Endothelial cell (in vitro differentiated cells): ENCODE measurements at regions not wholly inside any gene's neighbourhood (a gene's known extent, or its start where the extent isn't known, plus 50 kb on each side); places are given as distances from the start of the nearest gene placed in this dataset.

Experiments
- DNase-seq: peaks from one replicate; pipeline ENCODE4 v3.0.0; 2021; ENCODE audit warnings: low spot score
- H3K27ac Mint-ChIP-seq: one replicate; pipeline ENCODE4 v1.8.0; 2021; ENCODE audit warnings: mixed read lengths, inconsistent platforms; ENCODE audit not compliant: unreplicated experiment
- H3K27me3 Mint-ChIP-seq: one replicate; pipeline ENCODE4 v1.8.0; 2021; ENCODE audit warnings: mild to moderate bottlenecking, moderate library complexity, mixed read lengths, inconsistent platforms; ENCODE audit not compliant: unreplicated experiment
- H3K36me3 Mint-ChIP-seq: one replicate; pipeline ENCODE4 v1.8.0; 2021; ENCODE audit warnings: mild to moderate bottlenecking, low read depth, mixed read lengths, inconsistent platforms; ENCODE audit not compliant: unreplicated experiment
- H3K4me1 Mint-ChIP-seq: one replicate; pipeline ENCODE4 v1.8.0; 2021; ENCODE audit warnings: mild to moderate bottlenecking, mixed read lengths, inconsistent platforms; ENCODE audit not compliant: unreplicated experiment
- H3K4me3 Mint-ChIP-seq: one replicate; pipeline ENCODE4 v1.8.0; 2021; ENCODE audit warnings: mild to moderate bottlenecking, mixed read lengths, inconsistent platforms; ENCODE audit not compliant: unreplicated experiment
- H3K9me3 Mint-ChIP-seq: one replicate; pipeline ENCODE4 v1.8.0; 2021; ENCODE audit warnings: mixed read lengths, inconsistent platforms; ENCODE audit not compliant: unreplicated experiment
- TF ChIP-seq, protein P1 (sequence below): fragments of 200-600 bp; sonication (generic); IDR thresholded peaks from one replicate; pipeline ENCODE4 v1.5.0; 2021; ENCODE audit warnings: antibody characterized with exemption; ENCODE audit not compliant: unreplicated experiment

DNA sequence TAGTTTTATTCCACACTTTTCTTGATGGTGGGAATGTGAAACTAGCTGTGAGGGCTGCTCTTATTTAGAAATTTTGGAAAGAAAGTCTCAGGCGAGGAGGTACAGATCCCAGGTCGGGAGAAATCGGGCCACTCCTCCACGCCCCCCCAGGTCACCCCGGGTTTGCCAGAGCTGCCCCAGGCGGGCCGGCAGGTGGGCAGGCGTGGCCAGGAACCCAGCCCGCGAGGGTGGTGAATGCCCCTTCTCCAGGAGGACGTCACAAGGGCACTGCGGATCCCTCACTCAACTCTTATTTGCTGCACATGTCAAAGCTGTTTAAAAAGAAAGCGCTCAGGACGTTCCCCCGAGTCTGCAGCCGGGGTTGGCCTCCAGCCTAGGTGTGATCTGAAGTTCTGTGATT lies 60.5 kb upstream of the SLCO4A1 start:
- no peak overlapping the region for H3K4me3 Mint-ChIP-seq
- no peaks in the 10 kb centered on the region for H3K4me1 Mint-ChIP-seq
- H3K27ac Mint-ChIP-seq, result no peak overlapping the region
- TF ChIP-seq, protein P1, sequence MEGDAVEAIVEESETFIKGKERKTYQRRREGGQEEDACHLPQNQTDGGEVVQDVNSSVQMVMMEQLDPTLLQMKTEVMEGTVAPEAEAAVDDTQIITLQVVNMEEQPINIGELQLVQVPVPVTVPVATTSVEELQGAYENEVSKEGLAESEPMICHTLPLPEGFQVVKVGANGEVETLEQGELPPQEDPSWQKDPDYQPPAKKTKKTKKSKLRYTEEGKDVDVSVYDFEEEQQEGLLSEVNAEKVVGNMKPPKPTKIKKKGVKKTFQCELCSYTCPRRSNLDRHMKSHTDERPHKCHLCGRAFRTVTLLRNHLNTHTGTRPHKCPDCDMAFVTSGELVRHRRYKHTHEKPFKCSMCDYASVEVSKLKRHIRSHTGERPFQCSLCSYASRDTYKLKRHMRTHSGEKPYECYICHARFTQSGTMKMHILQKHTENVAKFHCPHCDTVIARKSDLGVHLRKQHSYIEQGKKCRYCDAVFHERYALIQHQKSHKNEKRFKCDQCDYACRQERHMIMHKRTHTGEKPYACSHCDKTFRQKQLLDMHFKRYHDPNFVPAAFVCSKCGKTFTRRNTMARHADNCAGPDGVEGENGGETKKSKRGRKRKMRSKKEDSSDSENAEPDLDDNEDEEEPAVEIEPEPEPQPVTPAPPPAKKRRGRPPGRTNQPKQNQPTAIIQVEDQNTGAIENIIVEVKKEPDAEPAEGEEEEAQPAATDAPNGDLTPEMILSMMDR, result no peak
- H3K27me3 Mint-ChIP-seq, result peaks cover 7% of the 10 kb centered on the region
- no peak for DNase-seq
- peaks cover 4% of the 10 kb centered on the region for H3K36me3 Mint-ChIP-seq
- H3K9me3 Mint-ChIP-seq, result no peaks in the 10 kb centered on the region

DNA sequence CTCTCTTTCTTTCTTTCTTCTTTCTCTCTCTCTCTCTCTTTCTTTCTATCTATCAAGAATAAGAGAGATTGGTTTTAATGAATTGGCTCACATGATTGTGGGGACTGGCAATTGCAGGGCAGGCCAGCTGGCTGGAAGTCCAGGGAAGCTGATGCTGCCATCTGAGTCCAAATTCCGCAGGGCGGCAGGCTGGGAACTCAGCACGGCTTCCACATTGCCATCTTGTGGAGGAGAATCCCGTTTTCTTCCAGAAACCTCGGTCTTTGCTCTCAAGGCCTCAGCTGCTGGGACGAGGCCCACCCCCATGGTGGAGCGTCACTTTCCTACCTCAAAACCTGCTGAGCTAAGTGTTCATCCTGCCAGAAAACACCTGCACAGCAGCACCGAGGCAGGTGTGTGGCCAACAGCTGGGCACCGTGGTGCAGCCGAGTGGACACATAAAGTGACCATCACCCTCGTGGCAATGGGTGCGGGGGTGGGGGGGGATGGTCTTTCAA lies 58.8 kb upstream of the SLCO4A1 start:
- Mint-ChIP-seq H3K4me1 (no peaks in the 10 kb centered on the region), H3K9me3 (no peaks in the 10 kb centered on the region), H3K4me3 (no peak overlapping the region), H3K36me3 (peaks cover 4% of the 10 kb centered on the region), H3K27me3 (peaks cover 2% of the 10 kb centered on the region), H3K27ac (no peak overlapping the region)
- DNase-seq, result no peak
- TF ChIP-seq, protein P1, result no peak

DNA sequence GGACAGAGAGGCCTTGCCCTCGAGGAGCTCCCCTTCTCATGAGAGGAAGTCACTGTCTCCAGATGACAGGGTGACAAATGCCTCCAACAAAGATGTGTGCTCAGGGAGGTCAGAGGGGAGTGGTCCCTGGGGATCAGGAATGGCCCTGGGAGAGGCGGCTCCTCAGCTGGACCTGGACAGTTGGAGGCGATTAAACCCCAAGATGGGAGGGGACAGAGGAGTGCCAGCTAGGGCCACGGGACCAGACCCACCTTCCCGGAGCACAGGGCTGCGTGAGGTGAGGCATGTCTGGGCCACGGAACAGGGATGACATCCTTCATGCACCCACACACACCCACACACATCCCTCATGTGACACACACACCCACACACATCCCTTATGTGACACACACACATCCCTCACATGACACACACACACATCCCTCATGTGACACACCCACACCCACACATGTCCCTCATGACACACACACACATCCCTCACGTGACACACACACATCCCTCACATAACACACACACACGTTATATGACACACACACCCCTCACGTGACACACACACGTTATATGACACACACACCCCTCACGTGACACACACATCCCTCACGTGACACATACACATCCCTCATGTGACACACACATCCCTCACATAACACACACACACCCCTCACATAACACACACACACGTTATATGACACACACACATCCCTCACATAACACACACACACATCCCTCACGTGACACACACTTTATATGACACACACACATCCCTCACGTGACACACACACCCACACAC lies 57.4 kb upstream of the SLCO4A1 start:
- peaks cover 4% of the 10 kb centered on the region for H3K36me3 Mint-ChIP-seq
- H3K27ac Mint-ChIP-seq, result no peak overlapping the region
- no peaks in the 10 kb centered on the region for H3K9me3 Mint-ChIP-seq
- no peaks in the 10 kb centered on the region for H3K4me1 Mint-ChIP-seq
- no peak for DNase-seq
- H3K4me3 Mint-ChIP-seq, result no peak overlapping the region
- peaks cover 2% of the 10 kb centered on the region for H3K27me3 Mint-ChIP-seq
- TF ChIP-seq, protein P1, result no peak

DNA sequence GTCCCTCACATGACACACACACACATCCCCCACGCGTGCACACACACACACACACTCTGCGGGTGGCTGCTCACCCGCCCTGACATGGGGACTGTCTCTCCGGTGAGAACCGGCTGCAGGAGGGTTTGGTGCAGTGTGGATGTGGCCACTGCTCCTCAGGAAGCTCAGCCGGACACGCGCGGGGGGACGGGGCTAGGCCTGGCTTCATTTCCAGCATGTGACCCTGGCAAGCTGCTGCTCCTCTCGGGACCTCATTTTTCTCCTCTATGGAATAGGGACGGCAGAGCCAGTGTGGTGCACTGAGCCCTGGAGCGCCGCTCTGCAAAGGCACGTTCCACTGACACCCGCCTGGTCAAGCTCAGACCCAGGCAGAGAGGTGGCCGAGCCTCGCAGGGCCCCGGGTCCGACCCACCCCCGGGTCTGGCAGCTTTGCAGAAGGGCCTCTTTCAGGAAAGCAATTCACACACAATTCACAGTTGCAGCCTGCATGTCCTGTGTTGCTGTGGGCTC lies 56.8 kb upstream of the SLCO4A1 start:
- Mint-ChIP-seq H3K4me1 (no peaks in the 10 kb centered on the region), H3K27ac (no peak overlapping the region), H3K36me3 (peaks cover 4% of the 10 kb centered on the region), H3K4me3 (no peak overlapping the region), H3K27me3 (peaks cover 2% of the 10 kb centered on the region), H3K9me3 (no peaks in the 10 kb centered on the region)
- TF ChIP-seq, protein P1, result no peak
- DNase-seq, result no peak

DNA sequence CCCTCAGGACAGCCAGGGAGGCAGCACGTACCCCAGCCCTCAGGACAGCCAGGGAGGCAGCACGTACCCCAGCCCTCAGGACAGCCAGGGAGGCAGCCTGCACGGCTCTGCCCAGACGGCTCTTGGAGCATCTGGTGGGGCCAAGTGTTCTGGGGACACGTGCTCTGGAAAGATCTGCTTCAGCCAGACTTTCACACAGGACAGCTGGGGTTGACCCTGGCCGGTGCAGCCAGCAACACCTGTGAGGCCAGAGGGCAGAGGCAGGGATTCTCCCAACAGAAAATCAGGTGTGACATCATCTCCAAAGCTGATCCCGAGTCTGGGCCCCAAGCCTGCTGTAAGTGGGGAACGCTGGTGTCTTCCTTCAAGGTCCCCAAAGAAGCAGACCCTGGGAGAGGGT lies 55.5 kb upstream of the SLCO4A1 start:
- H3K27me3 Mint-ChIP-seq, result peaks cover 4% of the 10 kb centered on the region

More for the DNA sequence above, 55.5 kb upstream of the SLCO4A1 start:
- TF ChIP-seq, protein P1, result no peak
- H3K4me3 Mint-ChIP-seq, result no peak overlapping the region
- no peak for DNase-seq
- no peaks in the 10 kb centered on the region for H3K9me3 Mint-ChIP-seq
- peaks cover 4% of the 10 kb centered on the region for H3K36me3 Mint-ChIP-seq
- H3K27ac Mint-ChIP-seq, result no peak overlapping the region
- H3K4me1 Mint-ChIP-seq, result no peaks in the 10 kb centered on the region
